IMR-90 (cell line): ENCODE measurements at regions not wholly inside any gene's neighbourhood (a gene's known extent, or its start where the extent isn't known, plus 50 kb on each side); places are given as distances from the start of the nearest gene placed in this dataset.

ENCODE experiments used
- ATAC-seq: fragments of 200-7000 bp; cut with Tn5 transposase; 2 replicates; pipeline ENCODE4 v1.9.1; 2020; ENCODE audit warnings: low read depth, mild to moderate bottlenecking, moderate library complexity
- BruUV-seq: library from RNA; stranded (reverse); fragments of 400-500 nt; replicated peaks from 2 replicates; lab custom pipeline; 2021; lab: Mats Ljungman, UMichigan
- CTCF ChIA-PET: fragments of 300-600 bp; formaldehyde crosslinking; extraction: SDS; loops from one replicate; lab custom pipeline; 2021; ENCODE audit warnings: antibody characterized with exemption; lab: Yijun Ruan, JAX
- POLR2A ChIA-PET: fragments of 300-600 bp; sonication (Branson Sonifier 250); formaldehyde crosslinking; loops from one replicate; lab custom pipeline; 2022; ENCODE audit warnings: antibody characterized with exemption; ENCODE audit not compliant: unreplicated experiment; lab: Charles Lee
- DNase-seq: peaks from one replicate; pipeline ENCODE4 v3.0.0; 2013
- H2AFZ ChIP-seq: replicated peaks from 2 replicates; pipeline ENCODE3; 2013; ENCODE audit warnings: low read length, mild to moderate bottlenecking; ENCODE audit not compliant: poor library complexity
- H2AK5ac ChIP-seq: 2 replicates; pipeline ENCODE4 v1.6.1; 2013; ENCODE audit warnings: low read depth, low read length, inconsistent platforms
- H2AK9ac ChIP-seq: replicated peaks from 2 replicates; pipeline ENCODE3; 2013; ENCODE audit warnings: mild to moderate bottlenecking, low read depth, low read length, moderate library complexity; ENCODE audit not compliant: poor library complexity
- H2BK120ac ChIP-seq: 2 replicates; pipeline ENCODE4 v1.6.1; 2013; ENCODE audit warnings: low read depth, low read length, inconsistent platforms
- H2BK15ac ChIP-seq: 3 replicates; pipeline ENCODE4 v1.6.1; 2013; ENCODE audit warnings: low read depth, low read length, inconsistent platforms
- H2BK20ac ChIP-seq: 2 replicates; pipeline ENCODE4 v1.6.1; 2013; ENCODE audit warnings: low read depth, mild to moderate bottlenecking, inconsistent platforms, low read length, moderate library complexity
- H2BK5ac ChIP-seq: 2 replicates; pipeline ENCODE4 v1.6.1; 2013; ENCODE audit warnings: mild to moderate bottlenecking, low read depth, low read length, inconsistent platforms; ENCODE audit not compliant: poor library complexity, severe bottlenecking
- H3K14ac ChIP-seq: replicated peaks from 2 replicates; pipeline ENCODE4 v1.6.1; 2013; ENCODE audit warnings: low read depth, low read length, inconsistent platforms
- H3K18ac ChIP-seq: 2 replicates; pipeline ENCODE4 v1.6.1; 2013; ENCODE audit warnings: low read depth, low read length, control low read depth
- H3K23ac ChIP-seq: 2 replicates; pipeline ENCODE4 v1.6.1; 2013; ENCODE audit warnings: low read depth, low read length, inconsistent platforms
- H3K27ac ChIP-seq: 2 replicates; pipeline ENCODE4 v1.5.1; 2013; ENCODE audit warnings: mild to moderate bottlenecking, control low read depth, low read length; ENCODE audit not compliant: insufficient read depth
- H3K27me3 ChIP-seq: 2 replicates; pipeline ENCODE4 v1.6.1; 2013; ENCODE audit warnings: low read length; ENCODE audit not compliant: control insufficient read depth, insufficient read depth
- H3K36me3 ChIP-seq: 2 replicates; pipeline ENCODE4 v1.6.1; 2013; ENCODE audit warnings: low read length, mixed read lengths; ENCODE audit not compliant: control insufficient read depth, insufficient read depth
- H3K4ac ChIP-seq: 2 replicates; pipeline ENCODE4 v1.6.1; 2013; ENCODE audit warnings: low read depth, low read length, inconsistent platforms
- H3K4me1 ChIP-seq: 2 replicates; pipeline ENCODE4 v1.6.1; 2013; ENCODE audit warnings: low read length, mixed read lengths; ENCODE audit not compliant: control insufficient read depth, insufficient read depth
- H3K4me2 ChIP-seq: 2 replicates; pipeline ENCODE4 v1.6.1; 2013; ENCODE audit warnings: low read depth, mild to moderate bottlenecking, control low read depth, low read length, moderate library complexity
- H3K4me3 ChIP-seq: 2 replicates; pipeline ENCODE4 v1.5.1; 2013; ENCODE audit warnings: low read depth, mild to moderate bottlenecking, control low read depth, low read length, moderate library complexity; ENCODE audit not compliant: insufficient read depth
- H3K56ac ChIP-seq: 2 replicates; pipeline ENCODE4 v1.6.1; 2013; ENCODE audit warnings: low read length, inconsistent platforms; ENCODE audit not compliant: insufficient read depth; ENCODE audit errors: extremely low read depth
- H3K79me1 ChIP-seq, 2 experiments: 2 replicates each; pipeline ENCODE4 v1.6.1; 2013; ENCODE audit warnings: low read length in 2 of 2, inconsistent platforms in 1 of 2, low read depth in 1 of 2
- H3K9ac ChIP-seq: 2 replicates; pipeline ENCODE4 v1.6.1; 2013; ENCODE audit warnings: low read depth, low read length, control low read depth
- H3K9me1 ChIP-seq: 2 replicates; pipeline ENCODE4 v1.6.1; 2013; ENCODE audit warnings: low read length, inconsistent platforms; ENCODE audit not compliant: insufficient read depth
- H3K9me3 ChIP-seq: 2 replicates; pipeline ENCODE4 v1.6.1; 2013; ENCODE audit warnings: low read length; ENCODE audit not compliant: control insufficient read depth, insufficient read depth
- H4K20me1 ChIP-seq: 2 replicates; pipeline ENCODE4 v1.6.1; 2013; ENCODE audit warnings: low read length, inconsistent platforms; ENCODE audit not compliant: insufficient read depth
- H4K5ac ChIP-seq: 2 replicates; pipeline ENCODE4 v1.6.1; 2013; ENCODE audit warnings: mild to moderate bottlenecking, low read depth, low read length, control low read depth
- H4K8ac ChIP-seq, 2 experiments: 2 replicates each; pipeline ENCODE4 v1.6.1; 2013; ENCODE audit warnings: low read depth in 2 of 2, low read length in 2 of 2, control low read depth in 1 of 2, inconsistent platforms in 1 of 2
- H4K91ac ChIP-seq: 2 replicates; pipeline ENCODE4 v1.6.1; 2013; ENCODE audit warnings: low read depth, low read length, inconsistent platforms; ENCODE audit not compliant: insufficient read depth
- BHLHE40 ChIP-seq: fragments of 150-350 bp; IDR thresholded peaks from 2 replicates; pipeline ENCODE4 v1.6.1; 2016; ENCODE audit warnings: mild to moderate bottlenecking, low read depth, low read length
- CEBPB ChIP-seq: IDR thresholded peaks from 2 replicates; pipeline ENCODE4 v1.6.1; 2012; ENCODE audit warnings: low read depth, low read length, improper control_type of control experiment
- CHD1 ChIP-seq: IDR thresholded peaks from 2 replicates; pipeline ENCODE4 v1.6.1; 2012; ENCODE audit warnings: low read depth, low read length, improper control_type of control experiment
- FOS ChIP-seq: fragments of 150-350 bp; IDR thresholded peaks from 2 replicates; pipeline ENCODE4 v1.6.1; 2016; ENCODE audit warnings: low read depth, low read length
- MAFK ChIP-seq: IDR thresholded peaks from 2 replicates; pipeline ENCODE4 v1.6.1; 2012; ENCODE audit warnings: low read depth, low read length, improper control_type of control experiment
- MAZ ChIP-seq: IDR thresholded peaks from 2 replicates; pipeline ENCODE4 v1.6.1; 2012; ENCODE audit warnings: low read depth, mild to moderate bottlenecking, low read length, improper control_type of control experiment, moderate library complexity, borderline replicate concordance
- MXI1 ChIP-seq: IDR thresholded peaks from 2 replicates; pipeline ENCODE4 v1.6.1; 2012; ENCODE audit warnings: low read depth, mild to moderate bottlenecking, low read length, moderate library complexity, borderline replicate concordance
- NFE2L2 ChIP-seq: fragments of 150-350 bp; IDR thresholded peaks from 2 replicates; pipeline ENCODE4 v1.6.1; 2016; ENCODE audit warnings: low read depth, mild to moderate bottlenecking, low read length
- POLR2A ChIP-seq: IDR thresholded peaks from 2 replicates; pipeline ENCODE4 v1.6.1; 2012; ENCODE audit warnings: mild to moderate bottlenecking, low read depth, low read length
- RAD21 ChIP-seq: IDR thresholded peaks from 2 replicates; pipeline ENCODE4 v1.6.1; 2012; ENCODE audit warnings: low read length, improper control_type of control experiment
- RCOR1 ChIP-seq: IDR thresholded peaks from 2 replicates; pipeline ENCODE4 v1.6.1; 2012; ENCODE audit warnings: mild to moderate bottlenecking, low read length, improper control_type of control experiment; ENCODE audit not compliant: insufficient replicate concordance
- RFX5 ChIP-seq: IDR thresholded peaks from 2 replicates; pipeline ENCODE4 v1.8.0; 2012; ENCODE audit warnings: low read depth, mild to moderate bottlenecking, low read length, moderate library complexity
- SMC3 ChIP-seq: fragments of 150-350 bp; IDR thresholded peaks from 2 replicates; pipeline ENCODE4 v1.6.1; 2016; ENCODE audit warnings: low read depth, mild to moderate bottlenecking, antibody characterized with exemption, low read length, moderate library complexity
- WGBS, 2 experiments: methylation state at CpG; one replicate each; pipeline versions ENCODE4 v1.1.5 to v1.1.7; 2013; ENCODE audit warnings: missing lambda C conversion rate in 2 of 2; ENCODE audit not compliant: insufficient read length in 1 of 2; ENCODE audit errors: extremely low coverage in 2 of 2; 5-methylcytosine and 5-hydroxymethylcytosine counted together
- dilution Hi-C: fragments of 300-500 bp; cut with HindIII; formaldehyde crosslinking; loops from one replicate; pipeline ENCODE4 v1.14.3; 2018; ENCODE audit warnings: low sequenced_read_pairs; ENCODE audit not compliant: unreplicated experiment
- in situ Hi-C: fragments of 300-500 bp; cut with MboI; formaldehyde crosslinking; loops from 3 replicates; pipeline ENCODE4 v1.14.3; 2019; ENCODE audit warnings: low sequenced_read_pairs, inconsistent platforms, mixed read lengths
- intact Hi-C: fragments of 100-400 bp; cut with micrococcal nuclease; formaldehyde crosslinking; loops from 2 replicates; pipeline ENCODE4 v1.10.0; 2022
- TF ChIP-seq, protein P1 (sequence below): fragments of 150-350 bp; IDR thresholded peaks from 2 replicates; pipeline ENCODE4 v1.6.1; 2017; ENCODE audit warnings: mild to moderate bottlenecking, antibody characterized with exemption, low read length, low read depth
- TF ChIP-seq, protein P2 (sequence below): fragments of 150-350 bp; IDR thresholded peaks from 2 replicates; pipeline ENCODE4 v1.6.1; 2016; ENCODE audit warnings: low read depth, mild to moderate bottlenecking, low read length, moderate library complexity, borderline replicate concordance
- TF ChIP-seq, protein P3 (sequence below): conservative IDR thresholded peaks from 2 replicates; pipeline ENCODE4 v1.5.1; 2012; ENCODE audit warnings: mild to moderate bottlenecking, low read depth, low read length, improper control_type of control experiment

DNA sequence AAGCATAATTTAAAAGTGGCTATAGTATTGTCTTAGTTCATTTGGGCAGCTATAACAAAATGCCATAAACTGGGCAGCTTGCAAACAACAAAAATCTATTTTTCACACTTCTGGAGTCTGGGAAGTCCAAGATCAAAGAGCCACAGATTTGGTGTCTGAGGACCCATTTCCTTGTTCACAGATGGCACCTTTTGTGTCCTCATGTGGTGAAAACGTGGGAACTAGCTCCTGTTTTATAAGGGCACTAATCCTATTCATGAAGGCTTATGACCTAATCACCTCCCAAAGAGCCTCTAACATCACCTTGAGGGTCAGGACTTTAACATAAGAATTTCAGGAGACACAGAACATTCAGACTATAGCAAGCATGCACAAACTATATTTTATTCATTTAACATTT is 126.5 kb upstream of the WDFY3 start:
- BruUV-seq, result no TSS peak
- H3K4me1 ChIP-seq, result no peaks in the 10 kb centered on the region
- intact Hi-C loops (no loop called here), dilution Hi-C loops (no loop called here), in situ Hi-C loops (no loop called here)
- H4K8ac ChIP-seq, result no peak overlapping the region
- no peak overlapping the region for H2BK5ac ChIP-seq
- H3K9me3 ChIP-seq, result no peaks in the 10 kb centered on the region
- H2BK120ac ChIP-seq, result no peak overlapping the region
- ChIA-PET POLR2A (no interaction called here), CTCF (no interaction called here)
- no peak overlapping the region for H3K9ac ChIP-seq
- H3K36me3 ChIP-seq, result no peaks in the 10 kb centered on the region
- no peak overlapping the region for H3K23ac ChIP-seq
- ATAC-seq (no peak), DNase-seq (no peak)
- no peak overlapping the region for H2BK20ac ChIP-seq
- no peaks in the 10 kb centered on the region for H3K27me3 ChIP-seq
- H3K4ac ChIP-seq, result no peak overlapping the region
- no peak overlapping the region for H2AK9ac ChIP-seq
- H3K18ac ChIP-seq, result no peak overlapping the region
- WGBS, 2 experiments, result no CpG with 5 or more reads among the region's 1 CpG
- no peak overlapping the region for H2BK15ac ChIP-seq
- H3K56ac ChIP-seq, result no peak overlapping the region
- TF ChIP-seq FOS (no peak), POLR2A (no peak), BHLHE40 (no peak), RAD21 (no peak), RCOR1 (no peak), MAFK (no peak), MXI1 (no peak), CEBPB (no peak), CHD1 (no peak), MAZ (no peak), NFE2L2 (no peak), RFX5 (no peak), SMC3 (no peak)
- TF ChIP-seq, protein P1, sequence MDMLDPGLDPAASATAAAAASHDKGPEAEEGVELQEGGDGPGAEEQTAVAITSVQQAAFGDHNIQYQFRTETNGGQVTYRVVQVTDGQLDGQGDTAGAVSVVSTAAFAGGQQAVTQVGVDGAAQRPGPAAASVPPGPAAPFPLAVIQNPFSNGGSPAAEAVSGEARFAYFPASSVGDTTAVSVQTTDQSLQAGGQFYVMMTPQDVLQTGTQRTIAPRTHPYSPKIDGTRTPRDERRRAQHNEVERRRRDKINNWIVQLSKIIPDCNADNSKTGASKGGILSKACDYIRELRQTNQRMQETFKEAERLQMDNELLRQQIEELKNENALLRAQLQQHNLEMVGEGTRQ, result no peak
- TF ChIP-seq, protein P2, sequence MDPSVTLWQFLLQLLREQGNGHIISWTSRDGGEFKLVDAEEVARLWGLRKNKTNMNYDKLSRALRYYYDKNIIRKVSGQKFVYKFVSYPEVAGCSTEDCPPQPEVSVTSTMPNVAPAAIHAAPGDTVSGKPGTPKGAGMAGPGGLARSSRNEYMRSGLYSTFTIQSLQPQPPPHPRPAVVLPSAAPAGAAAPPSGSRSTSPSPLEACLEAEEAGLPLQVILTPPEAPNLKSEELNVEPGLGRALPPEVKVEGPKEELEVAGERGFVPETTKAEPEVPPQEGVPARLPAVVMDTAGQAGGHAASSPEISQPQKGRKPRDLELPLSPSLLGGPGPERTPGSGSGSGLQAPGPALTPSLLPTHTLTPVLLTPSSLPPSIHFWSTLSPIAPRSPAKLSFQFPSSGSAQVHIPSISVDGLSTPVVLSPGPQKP, result no peak
- TF ChIP-seq, protein P3, sequence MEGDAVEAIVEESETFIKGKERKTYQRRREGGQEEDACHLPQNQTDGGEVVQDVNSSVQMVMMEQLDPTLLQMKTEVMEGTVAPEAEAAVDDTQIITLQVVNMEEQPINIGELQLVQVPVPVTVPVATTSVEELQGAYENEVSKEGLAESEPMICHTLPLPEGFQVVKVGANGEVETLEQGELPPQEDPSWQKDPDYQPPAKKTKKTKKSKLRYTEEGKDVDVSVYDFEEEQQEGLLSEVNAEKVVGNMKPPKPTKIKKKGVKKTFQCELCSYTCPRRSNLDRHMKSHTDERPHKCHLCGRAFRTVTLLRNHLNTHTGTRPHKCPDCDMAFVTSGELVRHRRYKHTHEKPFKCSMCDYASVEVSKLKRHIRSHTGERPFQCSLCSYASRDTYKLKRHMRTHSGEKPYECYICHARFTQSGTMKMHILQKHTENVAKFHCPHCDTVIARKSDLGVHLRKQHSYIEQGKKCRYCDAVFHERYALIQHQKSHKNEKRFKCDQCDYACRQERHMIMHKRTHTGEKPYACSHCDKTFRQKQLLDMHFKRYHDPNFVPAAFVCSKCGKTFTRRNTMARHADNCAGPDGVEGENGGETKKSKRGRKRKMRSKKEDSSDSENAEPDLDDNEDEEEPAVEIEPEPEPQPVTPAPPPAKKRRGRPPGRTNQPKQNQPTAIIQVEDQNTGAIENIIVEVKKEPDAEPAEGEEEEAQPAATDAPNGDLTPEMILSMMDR, result no peak
- H3K14ac ChIP-seq, result no peak overlapping the region
- H3K4me3 ChIP-seq, result no peak overlapping the region
- H4K20me1 ChIP-seq, result no peaks in the 10 kb centered on the region
- H3K79me1 ChIP-seq, result no peaks in the 10 kb centered on the region
- H3K9me1 ChIP-seq, result no peaks in the 10 kb centered on the region
- H4K91ac ChIP-seq, result no peak overlapping the region
- H3K27ac ChIP-seq, result no peak overlapping the region
- H2AFZ ChIP-seq, result no peak overlapping the region
- H2AK5ac ChIP-seq, result no peak overlapping the region
- H3K4me2 ChIP-seq, result no peak overlapping the region
- H4K5ac ChIP-seq, result no peak overlapping the region
